Tibial artery (tissue), 4 donors: ENCODE measurements at regions not wholly inside any gene's neighbourhood (a gene's known extent, or its start where the extent isn't known, plus 50 kb on each side); places are given as distances from the start of the nearest gene placed in this dataset.

ENCODE experiments used
- DNase-seq, 2 donors: peaks; one replicate each; pipeline ENCODE4 v3.0.0-alpha.2; 2019
- H3K27ac ChIP-seq, 2 donors: fragments of 200-600 bp; sonication (generic) in 1 of 2; 1 replicate in 1 of 2; 2 replicates in 1 of 2; pipeline ENCODE4 v1.5.1; 2018 to 2019; ENCODE audit warnings: mild to moderate bottlenecking in 1 of 2
- H3K27me3 ChIP-seq, 2 donors: fragments of 200-600 bp; sonication (generic) in 1 of 2; one replicate each; pipeline versions ENCODE4 v1.5.1 to v1.6.0; 2016 to 2019
- H3K36me3 ChIP-seq, 3 donors: fragments of 200-600 bp; sonication (generic) in 2 of 3; one replicate each; pipeline ENCODE4 v1.5.1; 2016 to 2019; ENCODE audit warnings: mild to moderate bottlenecking in 2 of 3
- H3K4me1 ChIP-seq, 4 donors: fragments of 200-600 bp; sonication (generic) in 2 of 4; 1 replicate in 3 of 4; 2 replicates in 1 of 4; pipeline ENCODE4 v1.5.1; 2016 to 2019
- H3K4me3 ChIP-seq, 2 donors: fragments of 200-600 bp; sonication (generic) in 1 of 2; 1 replicate in 1 of 2; 2 replicates in 1 of 2; pipeline ENCODE4 v1.5.1; 2018 to 2019; ENCODE audit warnings: mild to moderate bottlenecking in 2 of 2
- H3K9me3 ChIP-seq, 3 donors: fragments of 200-600 bp; sonication (generic) in 1 of 3; one replicate each; pipeline ENCODE4 v1.5.1; 2016 to 2019
- CTCF ChIP-seq, 2 experiments: fragments of 200-600 bp in 1 of 2; fragments of 450-650 bp in 1 of 2; IDR thresholded peaks; one replicate each; pipeline ENCODE4 v1.5.1; 2017 to 2019; ENCODE audit warnings: antibody characterized with exemption in 2 of 2, mild to moderate bottlenecking in 1 of 2, moderate library complexity in 1 of 2
- intact Hi-C: fragments of 100-400 bp; cut with DNase I; formaldehyde crosslinking; loops from one replicate; pipeline ENCODE4 v1.15.0; 2023; ENCODE audit warnings: low total_unique reads

GRCh38 chr22:48077699-48078098, 1315.2 kb downstream of the TBC1D22A start:
- H3K4me1 ChIP-seq, result no peaks in the 10 kb centered on the region
- peaks cover 0 to 2% of the 10 kb centered on the region in 2 donors for H3K27me3 ChIP-seq
- DNase-seq, result no peak
- H3K36me3 ChIP-seq, result no peaks in the 10 kb centered on the region
- intact Hi-C loops, result no loop called here
- no peaks in the 10 kb centered on the region for H3K9me3 ChIP-seq
- no peak overlapping the region for H3K27ac ChIP-seq
- no peak for TF ChIP-seq CTCF (IDR thresholded peaks at IDR 0.05)
- H3K4me3 ChIP-seq, result no peak overlapping the region

GRCh38 chr22:48076008-48076407, 1313.6 kb downstream of the TBC1D22A start:
- no peak overlapping the region for H3K27ac ChIP-seq
- no peak for TF ChIP-seq CTCF (IDR thresholded peaks at IDR 0.05)
- no peaks in the 10 kb centered on the region for H3K4me1 ChIP-seq

GRCh38 chr22:48075604-48076003, 1313.2 kb downstream of the TBC1D22A start:
- Histone ChIP-seq H3K9me3 (no peaks in the 10 kb centered on the region), H3K4me1 (no peaks in the 10 kb centered on the region), H3K4me3 (no peak overlapping the region), H3K27me3 (peaks cover 0 to 2% of the 10 kb centered on the region in 2 donors), H3K36me3 (no peaks in the 10 kb centered on the region), H3K27ac (no peak overlapping the region)
- intact Hi-C loops, result no loop called here
- no peak for TF ChIP-seq CTCF (IDR thresholded peaks at IDR 0.05)
- DNase-seq, result no peak

More at GRCh38 chr22:48076008-48076407, 1313.6 kb downstream of the TBC1D22A start:
- H3K36me3 ChIP-seq, result no peaks in the 10 kb centered on the region
- no peaks in the 10 kb centered on the region for H3K9me3 ChIP-seq
- DNase-seq, result no peak
- no peak overlapping the region for H3K4me3 ChIP-seq
- peaks cover 0 to 2% of the 10 kb centered on the region in 2 donors for H3K27me3 ChIP-seq
- intact Hi-C loops, result no loop called here

- no peaks in the 10 kb centered on the region for H3K36me3 ChIP-seq
- peaks cover 0 to 14% (median 0%) of the 10 kb centered on the region in 3 donors for H3K9me3 ChIP-seq
- no peak overlapping the region for H3K4me3 ChIP-seq
- no peak for TF ChIP-seq CTCF (IDR thresholded peaks at IDR 0.05)
- no peaks in the 10 kb centered on the region for H3K27me3 ChIP-seq
- no peak for DNase-seq
- intact Hi-C loops, result no loop called here
- no peak overlapping the region for H3K27ac ChIP-seq
- no peaks in the 10 kb centered on the region for H3K4me1 ChIP-seq
These were observed 1310.3 kb downstream of the TBC1D22A start for GRCh38 chr22:48072777-48073176.

- no peak overlapping the region for H3K27ac ChIP-seq
- H3K4me1 ChIP-seq, result no peaks in the 10 kb centered on the region
- intact Hi-C loops, result no loop called here
- no peak for DNase-seq
- no peaks in the 10 kb centered on the region for H3K36me3 ChIP-seq
- H3K4me3 ChIP-seq, result no peak overlapping the region
- H3K27me3 ChIP-seq, result no peaks in the 10 kb centered on the region
- H3K9me3 ChIP-seq, result peaks cover 0 to 14% (median 0%) of the 10 kb centered on the region in 3 donors
- TF ChIP-seq CTCF (IDR thresholded peaks at IDR 0.05), result no peak
These were observed 1309.4 kb downstream of the TBC1D22A start for GRCh38 chr22:48071828-48072227.

- no peak overlapping the region for H3K4me3 ChIP-seq
- H3K27me3 ChIP-seq, result no peaks in the 10 kb centered on the region
- no peaks in the 10 kb centered on the region for H3K4me1 ChIP-seq
- peaks cover 0 to 14% (median 0%) of the 10 kb centered on the region in 3 donors for H3K9me3 ChIP-seq
- no peak for TF ChIP-seq CTCF (IDR thresholded peaks at IDR 0.05)
- H3K27ac ChIP-seq, result no peak overlapping the region
- intact Hi-C loops, result no loop called here
- no peaks in the 10 kb centered on the region for H3K36me3 ChIP-seq
- no peak for DNase-seq
These were observed 1308.9 kb downstream of the TBC1D22A start for GRCh38 chr22:48071305-48071704.
